ENCODE measurements at regions not wholly inside any gene's neighbourhood (a gene's known extent, or its start where the extent isn't known, plus 50 kb on each side); places are given as distances from the start of the nearest gene placed in this dataset.

GRCh38 chr5:60470881-60471280, 229.1 kb downstream of the DEPDC1B start:
- Histone ChIP-seq H4K20me1 (ENCODE audit: insufficient read depth) (no peaks in the 10 kb centered on the region), H3K9me3 (ENCODE audit: insufficient read depth, low read depth) (no peaks in the 10 kb centered on the region), H3K4me3 (no peak overlapping the region), H3F3A (ENCODE audit: insufficient read depth, low read depth) (no peaks in the 10 kb centered on the region), H2AFZ (no peak overlapping the region), H3K4me2 (no peak overlapping the region), H3K79me2 (ENCODE audit: low read depth) (no peaks in the 10 kb centered on the region), H3K36me3 (ENCODE audit: low read depth) (no peaks in the 10 kb centered on the region), H3K27ac (no peak overlapping the region), H3K27me3 (ENCODE audit: insufficient read depth, low read depth) (no peaks in the 10 kb centered on the region), H3K9me2 (ENCODE audit: insufficient read depth) (no peaks in the 10 kb centered on the region), H3K4me1 (replicated peaks; ENCODE audit: insufficient read depth) (no peaks in the 10 kb centered on the region)
- no peak for DNase-seq
- TF ChIP-seq CTCF (conservative IDR thresholded peaks at IDR 0.05) (no peak), EZH2 (IDR thresholded peaks at IDR 0.05; ENCODE audit: low read depth) (no peak)
- intact Hi-C loops (cut with micrococcal nuclease; ENCODE audit: unreplicated experiment): no loop called here
- BruUV-seq (replicated peaks): no TSS peak
- CTCF ChIA-PET: no interaction called here
- POLR2A ChIA-PET (ENCODE audit: unreplicated experiment): interaction anchor here (0.7 kb wide), 1 partner anchor 17 kb away, joined by 4 read pairs; no protein-coding TSS in a partner anchor

- H4K20me1 ChIP-seq (ENCODE audit: insufficient read depth): no peaks in the 10 kb centered on the region
- BruUV-seq (replicated peaks): no TSS peak
- H3F3A ChIP-seq (ENCODE audit: insufficient read depth, low read depth): no peaks in the 10 kb centered on the region
- no peaks in the 10 kb centered on the region for H3K4me1 ChIP-seq (replicated peaks; ENCODE audit: insufficient read depth)
- no peak for DNase-seq
- ChIA-PET POLR2A (ENCODE audit: unreplicated experiment) (no interaction called here), CTCF (no interaction called here)
- no peaks in the 10 kb centered on the region for H3K36me3 ChIP-seq (ENCODE audit: low read depth)
- intact Hi-C loops (cut with micrococcal nuclease; ENCODE audit: unreplicated experiment): no loop called here
- no peak overlapping the region for H3K4me2 ChIP-seq
- H3K4me3 ChIP-seq: no peak overlapping the region
- no peak for TF ChIP-seq CTCF (conservative IDR thresholded peaks at IDR 0.05)
- no peaks in the 10 kb centered on the region for H3K79me2 ChIP-seq (ENCODE audit: low read depth)
- H3K9me3 ChIP-seq (ENCODE audit: insufficient read depth, low read depth): no peaks in the 10 kb centered on the region
- H3K27ac ChIP-seq: no peak overlapping the region
- H3K9me2 ChIP-seq (ENCODE audit: insufficient read depth): no peaks in the 10 kb centered on the region
- H2AFZ ChIP-seq: no peak overlapping the region
- no peaks in the 10 kb centered on the region for H3K27me3 ChIP-seq (ENCODE audit: insufficient read depth, low read depth)
Measured at GRCh38 chr5:60469286-60469685, 230.7 kb downstream of the DEPDC1B start.

- intact Hi-C loops (cut with micrococcal nuclease; ENCODE audit: unreplicated experiment): no loop called here
- Histone ChIP-seq H3K4me1 (replicated peaks; ENCODE audit: insufficient read depth) (no peaks in the 10 kb centered on the region), H3K9me3 (ENCODE audit: insufficient read depth, low read depth) (no peaks in the 10 kb centered on the region), H3K27me3 (ENCODE audit: insufficient read depth, low read depth) (no peaks in the 10 kb centered on the region), H3K79me2 (ENCODE audit: low read depth) (no peaks in the 10 kb centered on the region), H2AFZ (no peak overlapping the region), H3F3A (ENCODE audit: insufficient read depth, low read depth) (no peaks in the 10 kb centered on the region), H3K4me2 (no peak overlapping the region), H3K27ac (no peak overlapping the region), H3K4me3 (no peak overlapping the region), H3K36me3 (ENCODE audit: low read depth) (no peaks in the 10 kb centered on the region), H3K9me2 (ENCODE audit: insufficient read depth) (no peaks in the 10 kb centered on the region), H4K20me1 (ENCODE audit: insufficient read depth) (no peaks in the 10 kb centered on the region)
- CTCF ChIA-PET: no interaction called here
- TF ChIP-seq CTCF (conservative IDR thresholded peaks at IDR 0.05): no peak
- TF ChIP-seq EZH2 (IDR thresholded peaks at IDR 0.05; ENCODE audit: low read depth): no peak
- no peak for DNase-seq
- POLR2A ChIA-PET (ENCODE audit: unreplicated experiment): no interaction called here
- no TSS peak for BruUV-seq (replicated peaks)
Measured at GRCh38 chr5:60463179-60463868, 236.6 kb downstream of the DEPDC1B start.
